ENCODE measurements at regions not wholly inside any gene's neighbourhood (a gene's known extent, or its start where the extent isn't known, plus 50 kb on each side); places are given as distances from the start of the nearest gene placed in this dataset.

DNA sequence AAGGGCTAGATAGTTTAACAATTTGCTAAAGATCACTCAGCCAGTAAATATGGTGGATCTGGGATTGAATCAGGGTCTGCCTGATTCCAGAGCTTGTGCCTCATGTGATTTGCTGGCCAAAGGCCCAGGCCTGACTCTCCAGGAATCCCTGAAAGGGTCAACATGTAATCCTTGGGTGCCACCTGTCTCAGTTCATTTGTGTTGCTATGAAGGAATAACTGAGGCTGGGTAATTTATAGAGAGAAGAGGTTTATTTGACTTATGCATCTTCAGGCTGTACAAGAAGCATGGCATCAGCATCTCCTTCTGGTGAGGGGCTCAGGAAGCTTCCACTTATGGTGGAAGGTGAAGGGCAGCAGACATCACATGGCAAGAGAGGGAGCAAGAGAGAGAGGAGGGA, 144.9 kb downstream of the FCRL5 start:
- DNase-seq (ENCODE audit: insufficient read length) (no peak), FAIRE-seq (no peak)
- no peak for TF ChIP-seq POLR2A (IDR thresholded peaks at IDR 0.05; ENCODE audit: low read depth, low read length)
- TF ChIP-seq POLR2AphosphoS5 (IDR thresholded peaks at IDR 0.05; ENCODE audit: low read depth, low read length) = no peak
- no peak for TF ChIP-seq TAF1 (IDR thresholded peaks at IDR 0.05; ENCODE audit: borderline replicate concordance, low read depth, low read length)

DNA sequence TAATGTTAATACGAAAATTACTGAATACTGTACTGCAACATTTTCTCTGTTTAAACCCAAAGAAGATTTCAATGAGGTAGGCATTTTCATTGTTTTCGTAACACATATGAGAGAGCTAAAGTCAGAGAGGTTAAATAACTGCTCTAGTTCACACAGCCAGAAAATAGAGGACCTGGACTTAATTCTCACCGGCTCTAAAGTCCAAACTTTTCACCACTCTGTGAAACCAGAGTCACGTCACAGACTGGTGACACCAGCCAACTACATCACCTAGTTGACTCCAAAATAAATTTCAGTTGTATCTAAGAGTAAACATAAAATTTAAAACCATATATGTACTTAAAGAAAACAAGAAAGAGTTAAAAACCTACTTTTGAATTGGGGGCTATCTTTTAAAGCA, 146.7 kb downstream of the FCRL5 start:
- TF ChIP-seq POLR2AphosphoS5 (IDR thresholded peaks at IDR 0.05; ENCODE audit: low read depth, low read length) (no peak), POLR2A (IDR thresholded peaks at IDR 0.05; ENCODE audit: low read depth, low read length) (no peak), TAF1 (IDR thresholded peaks at IDR 0.05; ENCODE audit: borderline replicate concordance, low read depth, low read length) (no peak)
- DNase-seq (ENCODE audit: insufficient read length) = no peak
- no peak for FAIRE-seq

- DNase-seq (ENCODE audit: insufficient read length) = no peak
- FAIRE-seq = no peak
- TF ChIP-seq TAF1 (IDR thresholded peaks at IDR 0.05; ENCODE audit: borderline replicate concordance, low read depth, low read length) (no peak), POLR2AphosphoS5 (IDR thresholded peaks at IDR 0.05; ENCODE audit: low read depth, low read length) (no peak), POLR2A (IDR thresholded peaks at IDR 0.05; ENCODE audit: low read depth, low read length) (no peak)
These were observed 147.7 kb downstream of the FCRL5 start for GRCh38 chr1:157404614-157405013.

DNA sequence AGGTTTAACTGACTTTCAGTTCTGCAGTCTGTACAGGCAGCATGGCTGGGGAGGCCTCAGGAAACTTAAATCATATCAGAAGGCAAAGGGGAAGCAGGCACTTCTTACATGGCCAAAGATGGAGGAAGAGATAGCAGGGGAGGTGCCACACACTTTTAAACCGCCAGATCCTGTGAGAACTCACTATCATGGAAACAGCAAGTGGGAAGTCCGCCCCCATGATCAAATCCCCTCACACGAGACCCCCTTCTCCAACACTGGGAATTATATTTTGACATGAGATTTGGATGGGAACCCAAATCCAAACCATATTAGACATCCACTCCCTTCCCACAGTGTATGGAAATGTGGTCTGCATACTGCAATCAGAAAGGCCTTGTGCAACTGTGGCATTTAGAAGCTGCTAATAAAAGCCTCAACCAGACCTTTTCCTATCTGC, 148.2 kb downstream of the FCRL5 start:
- DNase-seq (ENCODE audit: insufficient read length) (no peak), FAIRE-seq (peak; percentile 60)
- no peak for TF ChIP-seq TAF1 (IDR thresholded peaks at IDR 0.05; ENCODE audit: borderline replicate concordance, low read depth, low read length)
- no peak for TF ChIP-seq POLR2AphosphoS5 (IDR thresholded peaks at IDR 0.05; ENCODE audit: low read depth, low read length)
- no peak for TF ChIP-seq POLR2A (IDR thresholded peaks at IDR 0.05; ENCODE audit: low read depth, low read length)

- DNase-seq (ENCODE audit: insufficient read length) = no peak
- TF ChIP-seq POLR2AphosphoS5 (IDR thresholded peaks at IDR 0.05; ENCODE audit: low read depth, low read length) (no peak), POLR2A (IDR thresholded peaks at IDR 0.05; ENCODE audit: low read depth, low read length) (no peak), TAF1 (IDR thresholded peaks at IDR 0.05; ENCODE audit: borderline replicate concordance, low read depth, low read length) (no peak)
- no peak for FAIRE-seq
These were observed 148.7 kb downstream of the FCRL5 start for GRCh38 chr1:157403608-157404007.

DNA sequence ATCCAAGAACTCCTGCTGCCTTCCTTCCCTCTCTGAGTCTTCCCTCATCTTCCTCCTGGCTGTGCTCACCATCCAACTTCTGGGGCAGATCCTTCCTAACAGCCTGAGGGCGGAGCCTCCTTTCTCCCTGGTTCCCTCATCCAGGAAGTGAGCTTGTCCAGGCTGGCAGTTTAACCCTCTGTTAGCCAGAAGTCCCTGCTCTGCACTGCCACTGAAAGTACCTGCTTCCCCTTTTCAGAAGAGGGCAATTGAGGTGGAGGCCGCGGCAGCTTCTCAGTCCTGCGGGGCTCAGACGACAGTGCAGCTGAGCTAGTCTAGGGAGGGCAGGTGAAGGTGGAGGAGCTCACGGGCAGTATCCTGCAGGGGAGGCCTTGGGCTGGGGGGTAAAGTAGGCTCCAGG, 149.1 kb downstream of the FCRL5 start:
- TF ChIP-seq POLR2A (IDR thresholded peaks at IDR 0.05; ENCODE audit: low read depth, low read length) (no peak), TAF1 (IDR thresholded peaks at IDR 0.05; ENCODE audit: borderline replicate concordance, low read depth, low read length) (no peak), POLR2AphosphoS5 (IDR thresholded peaks at IDR 0.05; ENCODE audit: low read depth, low read length) (no peak)
- FAIRE-seq = peak; percentile 54

DNA sequence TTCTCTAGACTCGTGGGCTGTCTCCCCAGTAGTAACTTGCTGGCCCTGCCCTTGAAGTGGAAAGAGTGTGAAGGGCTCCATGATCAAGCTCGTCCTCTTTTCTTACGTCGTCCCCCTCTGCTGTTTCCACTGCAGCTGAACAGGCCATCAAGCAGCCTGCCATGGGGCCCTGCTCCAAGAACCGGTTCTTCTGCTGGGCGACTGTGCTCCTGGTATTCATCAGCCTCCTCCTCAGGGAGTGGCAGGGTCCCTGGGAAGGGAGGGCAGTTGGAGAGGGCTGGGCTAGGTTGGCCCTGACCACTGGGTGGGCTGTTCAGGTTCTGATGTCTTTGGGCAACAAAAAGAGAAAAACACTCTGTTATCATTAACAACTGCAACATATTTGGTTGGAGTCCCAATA, 151.5 kb downstream of the FCRL5 start:
- TF ChIP-seq POLR2A (IDR thresholded peaks at IDR 0.05; ENCODE audit: low read depth, low read length) = no peak
- no peak for TF ChIP-seq POLR2AphosphoS5 (IDR thresholded peaks at IDR 0.05; ENCODE audit: low read depth, low read length)
- no peak for TF ChIP-seq TAF1 (IDR thresholded peaks at IDR 0.05; ENCODE audit: borderline replicate concordance, low read depth, low read length)
- FAIRE-seq (no peak), DNase-seq (ENCODE audit: insufficient read length) (no peak)

More for the DNA sequence above, 149.1 kb downstream of the FCRL5 start:
- DNase-seq (ENCODE audit: insufficient read length) = peak; percentile 29

DNA sequence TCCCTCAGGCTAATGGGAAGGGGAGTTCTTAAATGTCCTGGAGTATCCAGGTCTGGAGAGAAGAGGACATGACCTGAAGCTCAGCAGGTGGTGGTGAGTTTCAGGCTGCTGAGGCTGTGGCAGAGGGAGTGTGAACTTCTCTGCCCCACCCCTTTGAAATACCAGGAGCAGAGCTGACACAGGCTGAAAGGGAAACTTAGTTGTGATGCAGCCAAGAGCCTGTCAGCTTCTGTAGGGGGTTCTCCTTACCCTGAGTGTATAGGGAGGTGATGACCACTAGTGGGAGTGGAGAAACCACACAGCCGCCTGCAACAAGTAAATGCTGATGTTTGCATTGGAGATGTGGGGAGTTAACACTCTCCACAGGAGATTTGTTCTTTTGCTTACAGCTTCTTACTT, 152.3 kb downstream of the FCRL5 start:
- TF ChIP-seq POLR2A (IDR thresholded peaks at IDR 0.05; ENCODE audit: low read depth, low read length) = no peak
- TF ChIP-seq POLR2AphosphoS5 (IDR thresholded peaks at IDR 0.05; ENCODE audit: low read depth, low read length) = no peak
- TF ChIP-seq TAF1 (IDR thresholded peaks at IDR 0.05; ENCODE audit: borderline replicate concordance, low read depth, low read length) = no peak
- DNase-seq (ENCODE audit: insufficient read length) (no peak), FAIRE-seq (no peak)

DNA sequence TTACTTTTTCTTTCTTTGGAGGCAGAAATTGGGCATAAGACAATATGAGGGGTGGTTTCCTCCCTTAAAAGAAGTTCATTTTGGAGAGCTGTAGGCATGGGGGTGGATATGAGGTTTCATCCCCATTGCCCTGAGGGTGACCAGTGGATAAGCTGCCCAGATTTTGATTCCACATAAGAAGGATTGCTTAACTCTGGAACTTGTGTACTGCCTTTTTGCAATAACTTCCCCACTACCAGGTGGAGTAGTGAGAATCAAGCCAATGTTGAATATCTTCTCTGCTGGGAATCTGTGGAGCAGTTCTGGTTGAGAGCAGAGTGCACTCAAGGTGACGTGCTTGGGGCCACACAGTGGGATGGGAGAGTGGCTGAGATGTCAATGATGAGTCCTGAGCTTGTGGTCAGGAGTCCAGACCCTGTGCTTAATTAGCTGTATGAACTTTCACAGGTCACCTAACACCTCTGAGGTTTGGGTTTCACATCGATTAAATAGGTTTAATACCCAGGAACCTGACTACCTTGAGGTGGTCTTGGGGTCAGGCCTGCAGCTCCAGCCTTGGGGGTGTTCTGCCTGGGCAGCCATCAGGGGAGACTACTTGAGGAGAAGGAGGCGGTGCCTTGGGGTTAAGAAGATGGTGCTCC, 152.9 kb downstream of the FCRL5 start:
- FAIRE-seq = no peak
- DNase-seq (ENCODE audit: insufficient read length) = no peak
- TF ChIP-seq TAF1 (IDR thresholded peaks at IDR 0.05; ENCODE audit: borderline replicate concordance, low read depth, low read length) (no peak), POLR2A (IDR thresholded peaks at IDR 0.05; ENCODE audit: low read depth, low read length) (no peak), POLR2AphosphoS5 (IDR thresholded peaks at IDR 0.05; ENCODE audit: low read depth, low read length) (no peak)

- no peak for TF ChIP-seq POLR2AphosphoS5 (IDR thresholded peaks at IDR 0.05; ENCODE audit: low read depth, low read length)
- TF ChIP-seq TAF1 (IDR thresholded peaks at IDR 0.05; ENCODE audit: borderline replicate concordance, low read depth, low read length) = no peak
- TF ChIP-seq POLR2A (IDR thresholded peaks at IDR 0.05; ENCODE audit: low read depth, low read length) = no peak
- DNase-seq (ENCODE audit: insufficient read length) (no peak), FAIRE-seq (no peak)
These were observed 161.7 kb downstream of the FCRL5 start for GRCh38 chr1:157390651-157391050.

- DNase-seq (ENCODE audit: insufficient read length) (no peak), FAIRE-seq (no peak)
- TF ChIP-seq POLR2AphosphoS5 (IDR thresholded peaks at IDR 0.05; ENCODE audit: low read depth, low read length) (no peak), TAF1 (IDR thresholded peaks at IDR 0.05; ENCODE audit: borderline replicate concordance, low read depth, low read length) (no peak), POLR2A (IDR thresholded peaks at IDR 0.05; ENCODE audit: low read depth, low read length) (no peak)
These were observed 164.3 kb downstream of the FCRL5 start for GRCh38 chr1:157388057-157388456.

DNA sequence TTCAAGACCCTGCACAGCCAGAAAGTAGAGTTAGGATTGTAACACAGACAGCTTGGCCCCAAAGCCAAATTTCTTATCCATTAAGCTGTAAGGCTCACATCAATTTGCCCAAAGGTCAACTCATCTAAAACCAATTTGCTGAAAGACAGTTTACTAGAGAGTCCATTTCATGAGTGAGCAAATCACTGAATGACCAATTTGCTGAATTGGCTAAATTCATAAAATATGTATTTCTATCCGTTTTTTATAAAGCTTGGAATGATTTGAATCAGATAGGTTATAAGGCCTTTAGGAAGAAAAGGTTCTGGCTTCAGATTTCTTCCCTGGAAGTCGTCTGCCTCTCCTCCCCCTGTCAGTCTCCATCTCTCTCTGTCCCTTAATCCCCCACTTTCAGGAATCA, 168.1 kb downstream of the FCRL5 start:
- FAIRE-seq (no peak), DNase-seq (ENCODE audit: insufficient read length) (no peak)
- TF ChIP-seq TAF1 (IDR thresholded peaks at IDR 0.05; ENCODE audit: borderline replicate concordance, low read depth, low read length) = no peak
- no peak for TF ChIP-seq POLR2AphosphoS5 (IDR thresholded peaks at IDR 0.05; ENCODE audit: low read depth, low read length)
- no peak for TF ChIP-seq POLR2A (IDR thresholded peaks at IDR 0.05; ENCODE audit: low read depth, low read length)

Data from GM12892 (cell line).